T-cell (primary cell): ENCODE measurements at regions not wholly inside any gene's neighbourhood (a gene's known extent, or its start where the extent isn't known, plus 50 kb on each side); places are given as distances from the start of the nearest gene placed in this dataset.

Experiments used
- ATAC-seq, 4 experiments: fragments of 200-7000 bp in 3 of 4; fragments of 150-1000 bp in 1 of 4; cut with Tn5 transposase; replicated peaks in 1 of 4; 1 replicate in 3 of 4; 2 replicates in 1 of 4; pipeline ENCODE4 v1.10.0; 2021; ENCODE audit warnings: moderate library complexity in 3 of 4, mild to moderate bottlenecking in 2 of 4, moderate number of reproducible peaks in 1 of 4
- CTCF ChIA-PET, 2 donors: fragments of 300-600 bp; sonication (Branson Sonifier 250); formaldehyde crosslinking; loops; one replicate each; lab custom pipeline; 2022; ENCODE audit warnings: antibody characterized with exemption in 2 of 2; lab: Charles Lee
- POLR2A ChIA-PET, 2 donors: fragments of 300-600 bp; sonication (Branson Sonifier 250); formaldehyde crosslinking; loops; one replicate each; lab custom pipeline; 2022; ENCODE audit warnings: antibody characterized with exemption in 2 of 2; lab: Charles Lee
- DNase-seq, 35 experiments: peaks; one replicate each; pipeline versions ENCODE4 v3.0.0 to v3.0.0-alpha.2; 2013 to 2023
- H3K27ac ChIP-seq: one replicate; pipeline ENCODE4 v1.5.1; 2013; ENCODE audit warnings: low read length
- H3K27me3 ChIP-seq, 2 experiments: replicated peaks in 1 of 2; 1 replicate in 1 of 2; 2 replicates in 1 of 2; pipeline versions ENCODE4 v1.6.1 to v1.7.0; 2013; ENCODE audit warnings: low read length in 1 of 2, mixed read lengths in 1 of 2; ENCODE audit not compliant: control insufficient read depth in 2 of 2, insufficient read depth in 2 of 2; ENCODE audit errors: extremely low read depth in 1 of 2
- H3K36me3 ChIP-seq, 2 donors: 1 replicate in 1 of 2; 2 replicates in 1 of 2; pipeline versions ENCODE4 v1.6.1 to v1.7.0; 2013; ENCODE audit warnings: low read length in 1 of 2; ENCODE audit not compliant: control insufficient read depth in 2 of 2, insufficient read depth in 1 of 2; ENCODE audit errors: extremely low read depth in 1 of 2
- H3K4me1 ChIP-seq, 2 experiments: 1 replicate in 1 of 2; 2 replicates in 1 of 2; pipeline versions ENCODE4 v1.6.1 to v1.7.0; 2013; ENCODE audit warnings: low read length in 2 of 2, mixed read lengths in 1 of 2; ENCODE audit not compliant: insufficient read depth in 2 of 2, control insufficient read depth in 1 of 2; ENCODE audit errors: extremely low read depth in 1 of 2
- H3K4me3 ChIP-seq, 2 donors: 1 replicate in 1 of 2; 2 replicates in 1 of 2; pipeline versions ENCODE4 v1.5.1 to v1.7.0; 2013; ENCODE audit warnings: mild to moderate bottlenecking in 2 of 2, low read length in 1 of 2, moderate library complexity in 1 of 2; ENCODE audit not compliant: control insufficient read depth in 1 of 2; ENCODE audit errors: extremely low read depth in 1 of 2
- H3K9me3 ChIP-seq: 2 replicates; pipeline ENCODE4 v1.7.0; 2013
- H3K27ac Mint-ChIP-seq, 2 donors: one replicate each; pipeline ENCODE4 v1.8.0; 2020 to 2021; ENCODE audit warnings: mild to moderate bottlenecking in 2 of 2, mixed read lengths in 2 of 2
- H3K27me3 Mint-ChIP-seq, 2 donors: one replicate each; pipeline ENCODE4 v1.8.0; 2021 to 2022; ENCODE audit warnings: mixed read lengths in 2 of 2
- H3K36me3 Mint-ChIP-seq: one replicate; pipeline ENCODE4 v1.8.0; 2021; ENCODE audit warnings: mixed read lengths
- H3K4me1 Mint-ChIP-seq, 3 donors: one replicate each; pipeline ENCODE4 v1.8.0; 2020 to 2022; ENCODE audit warnings: mixed read lengths in 3 of 3, mild to moderate bottlenecking in 1 of 3
- H3K4me3 Mint-ChIP-seq, 3 donors: one replicate each; pipeline ENCODE4 v1.8.0; 2020 to 2022; ENCODE audit warnings: mild to moderate bottlenecking in 3 of 3, mixed read lengths in 3 of 3, moderate library complexity in 3 of 3
- H3K9me3 Mint-ChIP-seq, 3 donors: one replicate each; pipeline ENCODE4 v1.8.0; 2020 to 2022; ENCODE audit warnings: mixed read lengths in 3 of 3
- WGBS: methylation state at CpG from one replicate; pipeline ENCODE4 v1.1.5; 2013; ENCODE audit warnings: missing lambda C conversion rate; ENCODE audit not compliant: insufficient coverage; 5-methylcytosine and 5-hydroxymethylcytosine counted together

GRCh38 chr11:27246925-27247324 lies 116.1 kb downstream of the CCDC34 start:
- Histone ChIP-seq H3K27me3 (no peaks in the 10 kb centered on the region), H3K36me3 (no peaks in the 10 kb centered on the region), H3K27ac (no peak overlapping the region), H3K4me3 (no peak overlapping the region), H3K9me3 (no peaks in the 10 kb centered on the region), H3K4me1 (no peaks in the 10 kb centered on the region)
- WGBS = no CpG with 5 or more reads among the region's 3 CpGs
- no peak overlapping the region for H3K27ac Mint-ChIP-seq
- no peak overlapping the region for H3K4me3 Mint-ChIP-seq
- H3K36me3 Mint-ChIP-seq = no peaks in the 10 kb centered on the region
- ChIA-PET CTCF (no interaction called here), POLR2A (no interaction called here)
- DNase-seq = no peak
- no peak for ATAC-seq
- peaks cover 3 to 4% of the 10 kb centered on the region in 2 donors for H3K27me3 Mint-ChIP-seq
- H3K9me3 Mint-ChIP-seq = no peaks in the 10 kb centered on the region
- no peaks in the 10 kb centered on the region for H3K4me1 Mint-ChIP-seq

GRCh38 chr11:27244900-27245299 lies 118.1 kb downstream of the CCDC34 start:
- Histone ChIP-seq H3K36me3 (no peaks in the 10 kb centered on the region), H3K9me3 (no peaks in the 10 kb centered on the region), H3K4me3 (no peak overlapping the region), H3K27ac (no peak overlapping the region), H3K27me3 (no peaks in the 10 kb centered on the region), H3K4me1 (no peaks in the 10 kb centered on the region)
- H3K4me1 Mint-ChIP-seq = no peaks in the 10 kb centered on the region
- ATAC-seq (no peak), DNase-seq (no peak)
- no peaks in the 10 kb centered on the region for H3K36me3 Mint-ChIP-seq
- ChIA-PET POLR2A (interaction anchor here in 1 of 2 donors (0.7 kb wide), 1 partner anchor 103 kb away, joined by 5 read pairs; no protein-coding TSS in a partner anchor), CTCF (no interaction called here)
- no peak overlapping the region for H3K4me3 Mint-ChIP-seq
- H3K27ac Mint-ChIP-seq = no peak overlapping the region
- H3K27me3 Mint-ChIP-seq = peaks cover 2 to 7% of the 10 kb centered on the region in 2 donors
- no peaks in the 10 kb centered on the region for H3K9me3 Mint-ChIP-seq

GRCh38 chr11:27242591-27242990 lies 120.4 kb downstream of the CCDC34 start:
- H3K27ac Mint-ChIP-seq = no peak overlapping the region
- ATAC-seq (no peak), DNase-seq (no peak)
- no peaks in the 10 kb centered on the region for H3K36me3 ChIP-seq
- H3K4me3 Mint-ChIP-seq = no peak overlapping the region
- H3K9me3 Mint-ChIP-seq = no peaks in the 10 kb centered on the region
- no CpG with 5 or more reads among the region's 1 CpG for WGBS
- H3K4me3 ChIP-seq = no peak overlapping the region
- H3K4me1 ChIP-seq = no peaks in the 10 kb centered on the region
- H3K27ac ChIP-seq = no peak overlapping the region
- POLR2A ChIA-PET = no interaction called here
- H3K9me3 ChIP-seq = no peaks in the 10 kb centered on the region
- no peaks in the 10 kb centered on the region for H3K27me3 ChIP-seq
- H3K36me3 Mint-ChIP-seq = no peaks in the 10 kb centered on the region
- H3K4me1 Mint-ChIP-seq = no peaks in the 10 kb centered on the region
- peaks cover 0 to 12% of the 10 kb centered on the region in 2 donors for H3K27me3 Mint-ChIP-seq
- CTCF ChIA-PET = no interaction called here

- DNase-seq (no peak), ATAC-seq (no peak)
- Mint-ChIP-seq H3K9me3 (no peaks in the 10 kb centered on the region), H3K36me3 (no peaks in the 10 kb centered on the region), H3K4me1 (no peaks in the 10 kb centered on the region), H3K27me3 (peaks cover 0 to 12% of the 10 kb centered on the region in 2 donors), H3K27ac (no peak overlapping the region), H3K4me3 (no peak overlapping the region)
- H3K27me3 ChIP-seq = no peaks in the 10 kb centered on the region
- CTCF ChIA-PET = no interaction called here
- no peak overlapping the region for H3K4me3 ChIP-seq
- POLR2A ChIA-PET = no interaction called here
- WGBS = no CpG with 5 or more reads among the region's 2 CpGs
- no peaks in the 10 kb centered on the region for H3K9me3 ChIP-seq
- H3K27ac ChIP-seq = no peak overlapping the region
- no peaks in the 10 kb centered on the region for H3K4me1 ChIP-seq
- no peaks in the 10 kb centered on the region for H3K36me3 ChIP-seq
Measured at GRCh38 chr11:27241311-27242122, 121.5 kb downstream of the CCDC34 start.

- Mint-ChIP-seq H3K4me1 (no peaks in the 10 kb centered on the region), H3K9me3 (no peaks in the 10 kb centered on the region), H3K36me3 (no peaks in the 10 kb centered on the region), H3K27ac (no peak overlapping the region), H3K4me3 (no peak overlapping the region), H3K27me3 (peaks cover 0 to 12% of the 10 kb centered on the region in 2 donors)
- H3K4me1 ChIP-seq = no peaks in the 10 kb centered on the region
- H3K9me3 ChIP-seq = no peaks in the 10 kb centered on the region
- CTCF ChIA-PET = no interaction called here
- no peaks in the 10 kb centered on the region for H3K27me3 ChIP-seq
- DNase-seq = no peak
- POLR2A ChIA-PET = no interaction called here
- WGBS = no CpG with 5 or more reads among the region's 7 CpGs
- H3K36me3 ChIP-seq = no peaks in the 10 kb centered on the region
- no peak for ATAC-seq
- no peak overlapping the region for H3K4me3 ChIP-seq
- no peak overlapping the region for H3K27ac ChIP-seq
Measured at GRCh38 chr11:27239305-27239942, 123.6 kb downstream of the CCDC34 start.

GRCh38 chr11:27238811-27239210 lies 124.2 kb downstream of the CCDC34 start:
- Mint-ChIP-seq H3K27ac (no peak overlapping the region), H3K4me1 (no peaks in the 10 kb centered on the region), H3K36me3 (no peaks in the 10 kb centered on the region), H3K27me3 (peaks cover 0 to 8% of the 10 kb centered on the region in 2 donors), H3K9me3 (no peaks in the 10 kb centered on the region), H3K4me3 (no peak overlapping the region)
- ChIA-PET CTCF (no interaction called here), POLR2A (no interaction called here)
- Histone ChIP-seq H3K27me3 (peaks cover 0 to 4% of the 10 kb centered on the region in 2 experiments), H3K36me3 (no peaks in the 10 kb centered on the region), H3K27ac (no peak overlapping the region), H3K4me3 (no peak overlapping the region), H3K9me3 (no peaks in the 10 kb centered on the region), H3K4me1 (no peaks in the 10 kb centered on the region)
- DNase-seq (no peak), ATAC-seq (no peak)
